NOMO-1 treated with dmso at 0.1 percent for 144 hours (cell line): ENCODE measurements at regions not wholly inside any gene's neighbourhood (a gene's known extent, or its start where the extent isn't known, plus 50 kb on each side); places are given as distances from the start of the nearest gene placed in this dataset.

ENCODE experiments used
- DNase-seq: peaks from one replicate; lab custom pipeline; 2025; ENCODE audit not compliant: unreplicated experiment; lab: John Stamatoyannopoulos, UW

DNA sequence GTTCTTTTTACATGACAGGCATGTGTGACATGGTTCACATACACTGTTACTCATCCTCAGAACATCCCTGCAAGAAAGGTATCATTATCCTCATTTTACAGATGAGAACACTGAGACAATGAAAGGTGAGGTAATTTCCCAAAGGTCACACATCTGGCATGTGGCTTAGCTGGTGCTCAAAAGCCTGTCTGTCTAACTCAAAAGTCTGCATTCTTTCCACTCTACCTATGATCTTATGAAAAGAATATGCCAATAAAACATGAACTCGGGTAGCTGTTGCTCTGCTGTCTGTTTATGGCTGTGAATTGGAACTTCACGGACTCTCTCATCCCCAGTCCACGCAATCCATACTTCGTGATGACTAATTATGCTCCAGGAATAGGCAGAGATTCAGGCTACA is 79.0 kb upstream of the ODAD2 start:
- DNase-seq = no peak

DNA sequence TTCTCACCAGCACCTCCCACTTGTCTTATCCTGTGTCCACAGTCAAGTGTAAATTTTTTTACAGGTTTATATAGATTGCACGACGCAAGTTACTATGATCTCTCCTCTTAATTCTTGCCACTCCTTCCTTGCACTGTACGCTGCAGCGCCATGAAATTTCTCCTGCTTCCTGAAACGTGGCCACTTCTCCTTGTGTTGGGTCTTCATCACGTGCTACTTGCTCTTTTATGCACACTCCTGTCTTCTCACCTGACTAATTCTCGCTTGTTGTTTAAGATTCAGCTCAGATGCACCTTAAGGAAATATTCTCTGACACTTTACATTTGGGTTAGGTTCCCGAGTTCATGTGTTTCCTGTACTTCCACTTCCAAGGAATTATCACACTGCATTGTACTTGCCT is 76.5 kb upstream of the ODAD2 start:
- no peak for DNase-seq

DNA sequence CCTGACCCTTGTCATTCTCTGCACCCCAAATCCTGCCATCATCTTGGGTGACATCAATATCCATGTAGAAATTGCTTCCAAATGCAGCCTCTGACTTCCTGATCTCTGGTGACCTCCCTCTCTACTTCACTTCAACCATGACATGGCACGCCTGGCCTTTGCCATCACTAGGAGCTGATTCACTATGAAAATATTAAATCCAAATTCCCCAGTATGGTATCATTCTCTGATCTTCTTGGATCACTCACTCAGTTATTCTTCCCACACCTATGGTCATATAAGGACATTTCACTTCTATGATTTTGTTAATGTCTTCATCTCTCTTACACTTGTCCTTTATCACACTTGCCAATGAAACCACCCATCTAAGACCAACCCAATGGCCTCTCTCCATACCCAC is 73.7 kb upstream of the ODAD2 start:
- no peak for DNase-seq

DNA sequence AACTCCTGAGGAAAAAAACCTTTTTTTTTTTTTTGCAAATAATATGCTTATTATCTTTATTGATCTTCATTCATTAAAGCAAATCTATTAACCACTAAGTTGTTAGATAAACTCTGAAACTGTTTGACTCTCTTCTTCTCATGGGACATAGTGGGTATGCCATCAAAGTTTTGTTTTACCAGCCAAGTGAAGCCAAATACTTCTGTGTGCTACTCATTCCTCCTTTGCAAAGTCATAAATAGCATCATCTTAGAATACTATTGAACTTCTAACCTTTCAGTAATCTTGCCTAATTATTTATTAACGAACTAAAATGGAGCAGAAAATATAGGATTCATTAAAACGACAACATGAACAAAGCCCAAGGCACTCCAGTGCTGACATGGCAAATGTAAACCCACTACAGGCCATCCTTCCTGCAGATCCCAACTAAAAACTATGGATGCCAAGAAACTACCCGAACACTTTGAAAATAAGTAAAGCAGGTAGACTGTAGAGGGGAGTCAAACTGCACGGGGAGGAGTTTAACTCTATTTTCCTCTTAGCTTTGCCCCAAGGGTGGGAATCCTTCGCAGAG is 61.2 kb upstream of the ODAD2 start:
- no peak for DNase-seq

DNA sequence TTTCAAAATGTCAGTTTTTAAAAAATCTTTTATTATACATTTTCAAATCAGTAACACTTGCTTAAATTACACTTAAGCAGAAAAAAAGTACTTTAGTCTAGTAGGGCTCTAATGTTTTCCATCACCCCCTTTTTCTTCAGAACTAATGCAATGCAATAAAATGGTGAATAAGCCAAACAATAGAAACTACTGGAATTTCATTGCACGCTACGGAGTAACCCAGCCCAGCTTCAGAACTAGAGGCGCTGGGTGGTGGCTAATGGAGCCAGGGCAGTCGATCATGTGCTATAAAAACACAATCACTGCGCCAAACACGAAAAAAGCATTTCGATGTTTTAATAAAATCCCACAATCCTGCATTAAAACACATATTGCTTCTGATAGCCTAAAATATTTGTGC is 59.9 kb upstream of the ODAD2 start:
- no peak for DNase-seq

DNA sequence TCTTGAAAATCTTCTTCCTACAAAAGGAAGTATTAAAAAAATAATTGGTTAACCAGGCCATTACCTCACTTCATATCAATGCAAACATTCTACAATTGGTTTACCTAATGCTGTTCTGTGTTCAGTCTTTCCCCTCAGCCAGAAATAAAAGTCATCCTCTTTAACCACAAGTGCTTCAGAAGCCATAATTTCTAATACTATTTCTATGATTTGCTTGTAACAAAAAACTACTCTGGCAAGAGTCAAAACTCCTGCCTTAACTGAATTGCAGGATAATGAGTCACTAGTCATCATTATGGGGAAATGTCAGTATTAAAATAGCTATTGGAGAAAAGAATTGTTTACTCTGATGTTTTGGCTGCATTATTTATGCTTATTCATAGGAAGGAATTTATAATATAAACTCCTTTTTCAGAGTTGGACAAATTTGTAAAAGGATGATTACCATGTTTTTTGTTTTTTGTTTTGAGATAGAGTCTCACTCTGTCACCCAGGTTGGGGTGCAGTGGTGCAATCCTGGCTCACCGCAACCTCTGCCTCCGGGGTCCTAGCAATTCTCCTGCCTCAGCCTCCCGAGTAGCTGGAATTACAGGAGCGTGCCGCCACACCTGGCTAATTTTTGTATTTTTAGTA is 55.5 kb upstream of the ODAD2 start:
- DNase-seq = no peak

DNA sequence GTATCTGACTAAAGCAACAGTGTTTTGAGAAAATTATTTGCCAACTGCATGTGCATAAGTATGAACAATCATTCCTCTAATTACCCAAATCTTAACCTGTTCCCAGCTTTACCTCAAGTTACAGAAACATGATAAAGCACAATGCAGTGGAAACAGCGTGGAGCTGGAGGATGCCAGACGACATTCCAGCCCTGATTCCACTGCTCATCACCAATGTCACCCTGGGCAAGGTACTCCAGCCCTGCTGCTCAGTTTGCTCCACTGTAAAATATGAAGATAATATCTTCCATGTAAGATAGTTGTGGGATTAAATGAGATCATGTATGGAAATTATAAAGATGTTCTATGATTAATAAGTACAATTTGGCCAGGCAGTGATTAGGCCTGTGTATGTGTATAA is 50.4 kb upstream of the ODAD2 start:
- no peak for DNase-seq
